GM21786 (cell line): ENCODE measurements at regions not wholly inside any gene's neighbourhood (a gene's known extent, or its start where the extent isn't known, plus 50 kb on each side); places are given as distances from the start of the nearest gene placed in this dataset.
"Not testable (repeated sequence)": the region's sequence is repeated elsewhere in the genome, so short reads cannot be mapped to it uniquely, and the experiment has no call there.

Experiments used
- ATAC-seq: cut with Tn5 transposase; IDR thresholded peaks from one replicate; pipeline ENCODE4 v1.9.1; 2021; ENCODE audit not compliant: unreplicated experiment

DNA sequence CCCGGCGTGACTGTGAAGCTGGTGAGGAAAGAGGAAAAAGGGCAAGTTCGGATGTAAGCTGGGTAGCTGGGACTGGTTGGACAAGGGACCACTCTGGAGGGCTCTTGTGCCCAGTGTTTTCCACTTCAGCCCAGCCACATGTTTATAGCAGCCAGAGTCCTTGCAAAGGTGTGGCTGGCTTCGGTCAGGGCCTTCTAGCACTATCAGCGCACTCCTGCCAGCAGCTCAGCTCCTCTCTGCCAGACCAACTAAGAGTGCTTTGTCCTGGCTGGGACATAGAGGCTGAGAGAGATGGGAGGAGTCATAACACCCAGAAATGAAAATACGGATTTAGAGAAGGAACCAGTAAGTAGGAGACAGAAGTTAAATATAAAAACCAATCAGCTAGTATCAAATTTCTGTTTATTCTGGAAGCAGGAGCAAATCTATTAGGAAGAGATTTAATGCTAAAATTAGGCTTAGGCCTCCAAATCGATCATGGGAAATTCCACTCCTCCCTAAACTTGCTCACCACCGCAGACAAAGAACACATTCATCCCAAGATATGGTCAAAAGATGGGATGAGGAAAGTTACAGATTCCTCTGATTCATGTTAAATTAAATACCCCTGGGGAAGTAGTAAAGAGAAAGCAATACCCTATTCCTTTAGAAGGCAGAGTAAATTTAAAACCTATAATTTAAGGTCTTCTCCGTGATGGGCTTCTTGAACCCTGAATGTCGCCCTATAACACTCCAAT is 135.0 kb downstream of the RALA start:
- no peak for ATAC-seq

DNA sequence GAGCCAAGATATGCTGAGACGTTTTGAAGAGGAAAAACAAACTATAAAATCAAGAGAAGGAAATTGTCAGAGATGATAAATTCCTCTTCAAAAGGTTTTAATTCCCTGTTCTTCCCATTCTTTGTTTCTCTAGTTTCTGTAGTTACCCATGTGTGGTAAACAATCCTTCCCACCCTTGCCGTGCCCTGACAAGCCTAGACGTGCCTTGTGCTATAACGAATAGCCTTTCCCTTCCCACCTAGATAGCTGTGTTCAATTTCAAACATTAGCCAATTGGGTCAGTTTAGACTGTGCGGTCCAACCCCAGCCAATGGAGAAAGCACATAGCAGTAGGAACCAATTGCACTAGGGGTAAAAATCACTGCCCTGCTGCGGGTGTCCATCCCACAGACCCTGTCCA is 138.1 kb downstream of the RALA start:
- no peak for ATAC-seq

DNA sequence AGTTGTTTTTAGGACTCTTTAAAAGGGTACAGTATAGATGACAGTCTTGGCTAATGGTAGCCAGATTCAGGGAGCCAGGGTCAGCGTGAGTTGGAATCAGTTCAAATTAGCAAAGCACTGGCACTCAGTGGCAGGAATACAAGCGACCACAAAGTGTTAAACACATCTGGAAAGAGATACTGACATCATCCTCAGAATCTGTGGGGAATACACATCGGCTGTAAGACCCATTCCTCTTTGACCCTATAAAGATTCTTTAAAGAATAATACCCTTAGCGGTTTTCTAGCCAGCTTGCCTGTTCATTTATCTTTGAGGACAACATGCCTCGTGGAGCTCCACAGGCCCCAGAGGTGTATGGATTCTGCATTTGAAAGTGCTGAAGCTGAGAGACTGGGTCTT is 139.1 kb downstream of the RALA start:
- not testable (repeated sequence) for ATAC-seq

GRCh38 chr7:39762881-39763280 is 139.5 kb downstream of the RALA start:
- not testable (repeated sequence) for ATAC-seq

DNA sequence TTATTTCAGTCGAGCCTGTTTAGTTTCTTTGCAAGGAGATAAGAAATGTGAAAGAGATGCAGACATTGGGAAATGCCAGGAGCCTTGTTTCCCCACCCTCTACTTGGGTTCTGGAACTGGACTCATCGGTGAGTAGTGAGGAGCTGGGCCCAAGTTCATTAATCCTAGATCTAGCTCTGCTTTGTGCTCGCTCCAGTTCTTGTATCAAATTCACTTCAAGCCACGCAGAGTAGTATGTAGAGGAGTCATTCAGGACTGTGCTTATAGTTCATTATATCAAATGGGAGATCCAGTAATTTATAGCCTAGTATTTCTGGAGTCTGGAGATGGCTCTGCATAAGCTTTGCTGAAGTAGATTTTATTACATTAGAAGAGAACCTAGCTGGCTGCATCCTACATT is 142.5 kb downstream of the RALA start:
- not testable (repeated sequence) for ATAC-seq

DNA sequence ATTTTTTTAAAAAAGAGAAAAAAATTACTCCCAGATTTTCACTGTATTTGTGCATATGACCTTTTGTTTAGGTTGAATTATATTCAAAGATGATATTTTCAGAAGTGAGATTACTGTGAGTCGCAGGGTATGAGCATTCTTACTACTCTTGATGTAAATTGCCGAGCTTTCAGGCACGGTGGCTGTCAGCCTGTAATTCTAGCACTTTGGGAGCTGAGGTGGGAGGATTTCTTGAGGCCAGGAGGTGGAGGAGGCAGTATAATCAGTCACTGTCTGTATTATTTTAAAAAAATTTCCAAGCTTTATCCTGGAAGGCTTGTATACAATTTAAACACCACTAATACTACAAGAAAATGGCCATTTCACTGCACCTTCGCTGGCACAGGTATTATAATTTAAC is 145.1 kb downstream of the RALA start:
- ATAC-seq, result not testable (repeated sequence)

DNA sequence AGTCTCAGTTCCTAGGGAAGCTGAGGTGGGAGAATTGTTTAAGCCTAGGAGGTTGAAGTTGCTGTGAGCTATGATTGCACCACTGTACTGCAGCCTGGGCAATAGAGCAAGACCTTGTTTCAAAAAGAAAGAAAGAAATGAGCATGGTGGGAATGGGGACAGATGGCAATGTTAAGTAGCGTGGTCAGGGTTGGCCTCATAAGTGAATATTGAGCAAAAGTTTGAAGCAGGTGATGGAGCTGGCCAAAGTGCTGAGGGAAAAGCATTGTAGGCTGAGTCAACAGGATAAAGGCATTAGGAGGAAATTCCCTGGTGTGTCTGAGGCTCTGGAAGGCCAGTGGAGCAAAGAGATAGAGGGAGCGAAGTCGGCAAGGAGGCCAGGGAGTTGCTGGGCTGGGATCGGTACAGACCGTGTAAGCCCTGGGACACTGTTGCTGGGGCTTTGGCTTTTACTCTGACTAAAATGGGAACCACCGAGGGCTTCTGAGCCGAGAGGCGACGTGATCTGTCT is 151.0 kb downstream of the RALA start:
- not testable (repeated sequence) for ATAC-seq

DNA sequence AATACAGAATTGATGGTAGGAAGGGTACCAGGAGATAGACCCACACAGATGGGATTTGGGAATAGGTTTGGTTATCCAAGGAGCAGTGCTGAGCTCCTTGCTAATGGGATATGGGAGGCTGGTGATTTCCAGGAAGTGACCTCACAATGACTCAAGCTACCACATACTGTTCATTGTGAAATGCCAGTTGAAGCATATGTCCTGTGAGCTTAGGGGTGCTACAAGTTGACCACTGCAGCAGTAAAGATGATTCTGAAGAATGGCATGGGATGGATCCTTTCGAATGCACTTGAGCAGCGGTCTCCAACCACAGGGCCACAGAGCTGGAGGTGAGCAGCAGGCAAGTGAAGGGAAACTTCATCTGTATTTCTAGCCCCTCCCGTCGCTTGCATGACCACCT is 158.2 kb downstream of the RALA start:
- ATAC-seq, result not testable (repeated sequence)

- ATAC-seq, result not testable (repeated sequence)
These were observed 163.1 kb downstream of the RALA start for GRCh38 chr7:39786440-39786839.

- ATAC-seq, result not testable (repeated sequence)
These were observed 159.0 kb upstream of the CDK13 start for GRCh38 chr7:39791035-39791434.

GRCh38 chr7:39791911-39792310 is 158.1 kb upstream of the CDK13 start:
- not testable (repeated sequence) for ATAC-seq

DNA sequence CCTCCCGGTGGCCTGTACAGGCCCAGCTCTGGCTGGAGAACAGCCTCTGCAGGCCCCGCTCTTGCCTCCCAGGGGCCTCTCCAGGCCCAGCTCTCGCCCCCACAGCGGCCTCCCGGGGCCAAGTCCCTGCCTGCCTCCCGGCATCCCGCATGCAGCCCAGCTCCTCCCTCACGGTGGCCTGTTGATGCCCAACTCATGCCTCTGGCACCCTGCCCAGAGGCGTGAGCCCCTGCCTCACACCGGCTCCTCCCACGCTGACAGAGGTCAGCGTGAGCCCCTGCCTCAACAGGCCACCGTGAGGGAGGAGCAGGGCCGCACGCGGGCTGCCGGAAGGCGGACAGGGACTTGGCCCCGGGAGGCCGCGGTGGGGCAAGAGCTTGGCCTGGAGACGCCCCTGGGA is 157.0 kb upstream of the CDK13 start:
- ATAC-seq, result not testable (repeated sequence)

GRCh38 chr7:39793851-39794250 is 156.2 kb upstream of the CDK13 start:
- ATAC-seq, result not testable (repeated sequence)

GRCh38 chr7:39796947-39797346 is 153.1 kb upstream of the CDK13 start:
- ATAC-seq, result not testable (repeated sequence)

- ATAC-seq, result not testable (repeated sequence)
These were observed 152.0 kb upstream of the CDK13 start for GRCh38 chr7:39798077-39798476.

- ATAC-seq, result no peak
These were observed 141.1 kb upstream of the CDK13 start for GRCh38 chr7:39808796-39809481.

DNA sequence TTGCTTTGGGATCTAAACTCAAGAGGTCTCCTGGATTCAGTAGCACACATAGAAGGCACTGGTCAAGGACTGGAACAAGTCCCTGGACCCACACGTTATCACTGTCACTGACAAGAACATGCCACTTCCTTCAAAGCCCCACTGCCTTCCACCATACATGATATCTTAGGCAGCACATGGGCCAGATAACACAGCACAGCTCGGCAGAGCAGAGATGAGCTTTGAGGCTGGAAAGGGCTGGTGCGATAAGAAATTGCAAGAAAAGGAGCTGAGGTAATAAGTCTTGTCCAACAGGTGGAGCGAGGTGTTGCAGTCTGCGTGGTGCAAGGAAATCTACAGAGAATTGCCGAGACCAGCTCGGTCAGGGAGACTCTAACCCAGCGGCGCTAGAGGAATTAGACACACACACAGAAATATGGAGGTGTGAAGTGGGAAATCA is 139.8 kb upstream of the CDK13 start:
- no peak for ATAC-seq

DNA sequence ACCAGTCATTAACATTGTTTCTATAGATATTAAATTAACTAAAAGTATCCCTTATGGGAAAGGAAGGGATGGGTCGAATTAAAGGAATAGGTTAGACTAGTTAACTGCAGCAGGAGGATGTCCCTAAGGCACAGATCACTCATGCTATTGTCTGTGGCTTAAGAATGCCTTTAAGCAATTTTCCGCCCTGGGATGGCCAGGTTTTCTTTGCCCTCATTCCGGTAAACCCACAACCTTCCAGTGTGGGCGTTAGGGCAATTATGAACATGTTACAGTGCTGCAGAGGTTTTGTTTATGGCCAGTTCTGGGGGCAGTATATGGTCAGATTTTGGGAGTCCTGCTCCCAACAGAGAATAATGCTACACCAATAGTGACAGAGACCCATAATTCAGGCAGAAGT is 139.3 kb upstream of the CDK13 start:
- no peak for ATAC-seq

DNA sequence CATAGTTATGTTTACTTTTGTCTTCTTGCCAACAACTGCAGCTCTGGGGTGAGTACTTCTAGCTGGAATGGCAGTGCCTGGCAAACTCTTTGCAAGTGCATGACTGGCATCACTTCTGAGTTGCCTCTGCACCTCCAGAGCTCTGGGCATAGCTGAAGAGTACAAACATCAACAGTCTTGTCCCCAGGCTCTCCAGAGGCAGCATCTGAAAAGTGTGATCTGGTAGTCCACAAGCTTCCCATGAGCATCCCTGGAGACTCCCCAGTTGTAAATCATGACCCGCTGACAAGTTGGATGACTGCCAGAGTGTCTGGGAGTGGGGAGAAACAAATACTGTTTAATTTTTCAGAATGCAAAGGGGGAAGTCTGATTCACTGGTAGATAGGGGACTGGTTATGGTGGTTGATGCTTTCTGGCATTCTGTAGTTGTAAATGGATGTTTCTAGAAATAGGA is 138.9 kb upstream of the CDK13 start:
- ATAC-seq, result no peak

DNA sequence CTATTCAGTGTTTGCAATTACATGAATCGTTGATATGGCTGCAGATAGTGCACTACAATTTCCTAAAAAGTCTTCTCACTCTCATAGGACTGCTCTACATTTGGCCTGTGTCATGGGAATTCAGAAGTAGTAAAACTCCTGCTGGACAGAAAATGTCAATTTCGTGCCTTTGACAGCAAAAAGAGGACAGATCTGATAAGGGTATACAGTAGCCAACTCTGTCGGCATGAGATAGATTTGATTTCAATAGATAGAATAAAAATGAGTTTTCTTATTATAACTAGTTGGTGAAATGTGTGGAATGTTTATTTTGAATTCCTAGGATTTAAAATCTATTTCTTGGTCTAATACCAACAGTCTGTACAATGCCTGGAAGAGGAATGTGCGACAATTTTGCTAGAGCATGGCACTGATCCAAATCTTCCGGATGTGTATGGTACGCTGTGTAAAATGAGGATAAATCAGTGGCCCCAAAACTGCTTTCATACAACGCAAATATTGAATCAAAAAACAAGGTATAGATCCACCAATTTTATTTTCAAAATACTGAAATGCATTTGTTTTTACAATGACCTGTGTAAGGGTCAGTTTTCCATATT is 133.5 kb upstream of the CDK13 start:
- no peak for ATAC-seq

DNA sequence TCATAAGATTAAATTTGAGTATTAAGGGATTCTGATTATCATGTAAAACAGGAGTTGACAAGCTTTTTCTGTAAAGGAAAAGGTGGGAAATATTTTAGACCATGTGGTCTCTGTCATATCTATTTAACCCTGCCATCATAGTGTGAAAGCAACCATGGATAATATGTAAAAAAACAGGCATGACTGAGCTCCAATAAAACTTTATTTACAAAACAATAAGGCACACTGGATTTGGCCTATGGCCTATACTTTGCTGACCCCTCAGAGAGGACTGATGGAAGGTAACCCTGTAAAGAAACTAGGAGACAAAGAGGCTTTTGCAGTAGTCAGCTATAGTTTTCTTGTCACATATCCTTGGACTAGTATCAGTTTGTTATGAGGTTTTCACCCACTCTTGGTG is 130.5 kb upstream of the CDK13 start:
- ATAC-seq, result no peak
